GM19239 (cell line): ENCODE measurements at regions not wholly inside any gene's neighbourhood (a gene's known extent, or its start where the extent isn't known, plus 50 kb on each side); places are given as distances from the start of the nearest gene placed in this dataset.

Experiments
- DNase-seq: peaks from one replicate; pipeline ENCODE4 v3.0.0; 2011; ENCODE audit warnings: low spot score; ENCODE audit not compliant: insufficient read length
- FAIRE-seq: peaks from 2 replicates; lab custom pipeline; 2011; peaks lifted over from hg19 to GRCh38; lab: Jason Lieb, UNC

DNA sequence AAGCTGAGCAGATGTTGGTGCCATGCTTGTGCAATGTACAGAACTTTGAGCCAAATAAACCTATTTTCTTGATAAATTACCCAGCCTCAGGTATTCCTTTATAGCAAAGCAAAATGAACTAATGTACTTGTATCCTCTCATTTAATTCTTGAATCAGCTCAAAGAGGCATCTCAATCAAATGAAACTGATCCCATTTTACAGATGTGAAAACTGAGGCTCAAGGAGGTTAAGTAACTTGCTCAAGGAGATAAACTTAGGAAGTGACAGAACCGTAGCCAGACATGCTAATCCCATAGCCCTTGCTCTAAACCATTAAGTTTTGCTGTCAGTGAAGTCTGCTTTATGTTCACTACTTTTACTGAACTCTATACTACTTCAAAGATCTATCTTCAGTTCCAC, 467.0 kb upstream of the UBE2E3 start:
- FAIRE-seq = no peak
- DNase-seq = no peak

DNA sequence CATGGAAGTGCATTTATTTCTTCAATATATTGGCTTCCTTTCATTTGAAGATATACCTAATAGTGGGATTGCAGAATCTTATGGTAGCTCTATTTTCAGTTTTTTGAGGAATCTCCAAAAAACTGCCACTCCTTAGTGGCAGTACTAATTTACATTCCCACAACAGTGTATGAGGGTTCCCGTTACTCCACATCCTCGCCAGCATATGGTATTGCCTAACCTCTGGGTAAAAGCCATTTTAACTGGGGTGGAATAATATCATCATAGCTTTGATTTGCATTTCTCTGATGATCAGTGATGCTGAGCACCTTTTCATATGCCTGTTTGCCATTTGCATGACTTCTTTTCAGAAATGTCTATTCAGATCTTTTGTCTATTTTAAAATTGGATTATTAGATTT, 471.9 kb upstream of the UBE2E3 start:
- no peak for FAIRE-seq
- no peak for DNase-seq

DNA sequence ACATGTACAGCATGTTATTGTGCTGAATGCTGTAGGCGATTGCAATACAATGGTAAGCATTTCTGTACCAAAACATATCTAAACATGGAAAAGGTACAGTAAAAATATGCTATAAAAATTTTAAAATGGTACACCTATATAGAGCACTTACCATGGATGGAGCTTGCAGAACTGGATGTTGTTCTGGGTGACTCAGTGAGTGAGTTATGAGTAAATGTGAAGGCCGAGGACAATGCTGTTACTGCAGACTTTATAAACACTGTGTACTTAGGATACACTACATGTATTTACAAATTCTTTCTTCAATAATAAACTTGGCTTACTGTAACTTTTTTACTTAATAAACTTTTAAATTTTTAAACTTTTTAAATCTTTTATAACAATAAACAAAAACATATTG, 473.4 kb upstream of the UBE2E3 start:
- no peak for FAIRE-seq

DNA sequence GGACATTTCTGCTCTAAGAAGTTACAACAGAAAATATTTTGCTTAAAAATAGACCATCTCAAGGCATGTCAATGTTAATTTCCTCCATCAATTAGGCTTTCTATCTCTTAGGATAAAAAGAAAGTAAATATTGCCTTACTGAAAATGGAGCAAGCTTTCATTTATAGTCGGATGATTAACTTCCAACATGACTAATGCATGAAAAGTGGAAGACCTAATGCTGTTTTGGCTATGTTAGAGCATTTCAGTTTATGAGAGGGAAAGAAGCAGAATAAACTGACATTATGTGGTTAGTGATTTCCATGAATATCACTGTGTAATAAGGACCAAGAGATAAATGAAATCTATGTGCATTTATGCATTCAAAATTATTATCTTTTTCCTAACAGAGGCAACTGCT, 475.2 kb upstream of the UBE2E3 start:
- DNase-seq (no peak), FAIRE-seq (no peak)

More for the DNA sequence above, 473.4 kb upstream of the UBE2E3 start:
- DNase-seq = no peak

DNA sequence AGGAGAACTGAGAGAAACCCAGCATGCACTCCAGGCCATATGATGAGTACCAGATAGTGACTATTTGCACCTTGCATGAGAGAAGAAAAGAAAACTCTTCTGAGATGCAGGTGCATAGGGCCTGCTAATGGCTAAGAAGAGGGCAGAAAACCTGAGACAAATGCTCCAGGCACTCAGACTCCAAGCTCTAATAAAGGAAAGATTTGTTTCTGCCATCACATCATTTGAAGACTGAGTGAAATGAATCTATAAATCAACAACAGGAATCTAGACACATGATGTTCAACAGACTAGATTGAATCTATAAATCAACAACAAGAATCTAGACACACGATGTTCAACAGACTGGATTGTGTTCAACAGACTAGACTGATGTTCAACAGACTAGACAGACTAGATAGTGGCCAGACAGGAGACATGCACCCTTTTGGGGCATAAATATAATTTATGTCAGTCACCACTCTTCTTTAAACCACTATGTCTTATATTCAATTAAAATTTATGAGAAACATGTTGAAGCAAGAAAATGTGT, 482.7 kb upstream of the UBE2E3 start:
- FAIRE-seq (no peak), DNase-seq (no peak)

DNA sequence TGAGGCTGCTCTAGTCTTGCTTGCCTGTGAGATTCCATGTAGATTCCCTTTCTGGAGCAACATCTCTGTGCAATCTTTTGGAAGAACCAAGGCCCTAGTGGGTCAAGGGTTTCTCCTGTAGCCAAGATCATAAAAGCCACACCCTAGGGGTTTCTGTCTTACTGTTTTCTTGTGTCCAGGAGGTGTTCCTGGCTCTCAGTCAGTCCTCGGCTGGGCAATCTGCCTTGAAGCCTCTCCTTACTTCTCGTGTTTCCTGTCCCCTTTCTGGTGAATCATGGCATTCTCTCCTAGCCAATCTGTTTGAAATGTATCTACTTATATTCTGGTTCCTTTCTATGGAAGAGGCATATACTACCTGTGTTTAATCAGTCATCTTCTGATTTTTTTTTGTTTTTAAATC, 484.8 kb upstream of the UBE2E3 start:
- FAIRE-seq (no peak), DNase-seq (no peak)

DNA sequence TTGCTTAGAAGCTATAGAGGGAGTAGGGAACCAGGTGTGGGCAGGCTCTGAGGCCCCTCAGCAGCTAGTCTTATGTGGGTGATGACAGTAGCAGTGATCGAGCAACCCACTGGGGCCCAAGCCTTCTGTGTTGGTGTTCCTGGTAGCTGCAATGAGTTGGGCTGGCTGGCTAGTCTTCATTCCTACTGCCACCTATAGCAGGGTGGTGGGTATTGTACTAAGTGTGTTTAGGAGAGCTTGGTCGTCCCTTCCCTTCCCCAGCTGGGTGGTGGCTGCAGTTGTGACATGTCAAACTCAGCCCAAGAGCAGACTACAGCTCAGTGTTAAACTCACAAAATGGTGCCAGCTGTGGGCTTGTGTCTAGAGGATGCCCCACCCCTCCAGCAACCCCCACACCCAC, 486.1 kb upstream of the UBE2E3 start:
- DNase-seq = no peak
- no peak for FAIRE-seq

DNA sequence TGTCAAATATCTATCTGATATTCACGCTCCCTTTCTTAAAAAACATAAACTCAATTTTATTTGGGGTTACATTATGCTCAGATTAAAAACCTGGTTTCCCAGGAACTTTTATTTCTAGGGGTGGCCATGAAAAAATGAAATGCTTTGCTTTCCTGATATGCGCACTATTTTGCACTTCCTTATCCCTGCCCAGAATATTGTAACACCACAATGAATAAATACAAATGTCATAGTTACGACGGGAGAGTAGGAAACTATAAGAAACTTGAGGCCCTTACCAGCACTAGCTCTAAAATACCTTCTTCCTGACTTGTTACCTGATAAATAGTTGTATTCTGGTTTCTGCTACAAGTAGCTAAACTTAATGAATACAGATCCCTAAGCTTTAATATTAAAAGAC, 475.6 kb upstream of the CWC22 start:
- no peak for FAIRE-seq
- DNase-seq = no peak

DNA sequence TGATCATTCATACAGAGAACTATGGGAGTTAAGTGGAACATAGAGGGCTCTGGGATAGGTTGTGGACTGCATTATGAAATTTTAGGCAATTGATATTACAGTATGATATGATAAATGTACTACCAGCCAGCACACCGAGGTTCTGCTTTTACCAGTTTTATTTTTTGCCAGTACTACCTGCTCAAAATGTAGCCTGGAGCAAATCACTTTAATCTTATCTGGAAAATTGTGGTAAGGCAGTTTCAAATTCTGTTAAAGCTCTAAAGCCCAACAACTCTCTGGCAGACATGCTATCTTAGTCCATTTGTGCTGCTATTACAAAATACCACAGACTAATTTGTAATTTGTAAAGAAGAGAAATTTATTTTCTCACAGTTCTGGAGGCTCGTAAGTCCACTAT, 474.9 kb upstream of the CWC22 start:
- DNase-seq (no peak), FAIRE-seq (no peak)

DNA sequence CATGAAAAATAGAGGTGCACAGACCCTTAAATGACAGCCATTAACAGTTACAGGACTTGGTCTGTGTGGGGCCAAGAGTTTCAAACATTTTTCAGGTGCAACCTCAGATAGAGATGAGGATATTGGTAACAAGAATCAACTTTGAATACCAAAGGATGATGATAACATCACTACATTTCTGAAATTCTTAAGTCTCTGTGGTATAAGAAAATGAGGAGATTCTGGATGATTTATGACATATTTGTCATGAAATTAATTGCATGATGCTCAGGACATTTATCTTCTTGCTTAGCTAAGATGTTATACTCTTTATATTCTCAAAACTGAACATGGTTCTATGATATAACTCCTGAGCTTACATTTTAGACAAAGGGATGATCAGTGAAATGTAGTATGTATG, 471.8 kb upstream of the CWC22 start:
- no peak for DNase-seq
- FAIRE-seq = no peak

DNA sequence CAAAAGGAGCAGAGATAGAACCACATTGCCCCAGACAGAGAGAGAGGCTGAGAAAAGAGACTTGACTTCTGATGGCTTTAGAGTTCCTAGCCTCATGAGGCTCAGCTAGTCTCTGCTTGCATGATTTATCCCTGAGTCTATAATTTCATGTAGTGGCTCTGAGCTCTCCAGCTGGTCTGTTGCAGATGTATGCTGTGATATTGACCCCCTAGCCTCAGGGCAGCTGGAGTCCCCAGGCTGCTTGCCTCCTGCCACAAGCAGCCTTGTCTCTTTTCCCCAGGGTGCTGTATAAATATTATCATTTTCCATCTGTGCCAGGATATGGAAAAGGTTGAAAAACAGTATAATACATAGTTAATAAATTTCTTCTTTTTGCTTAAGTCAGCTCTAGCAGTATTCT, 467.6 kb upstream of the CWC22 start:
- FAIRE-seq = no peak
- no peak for DNase-seq

DNA sequence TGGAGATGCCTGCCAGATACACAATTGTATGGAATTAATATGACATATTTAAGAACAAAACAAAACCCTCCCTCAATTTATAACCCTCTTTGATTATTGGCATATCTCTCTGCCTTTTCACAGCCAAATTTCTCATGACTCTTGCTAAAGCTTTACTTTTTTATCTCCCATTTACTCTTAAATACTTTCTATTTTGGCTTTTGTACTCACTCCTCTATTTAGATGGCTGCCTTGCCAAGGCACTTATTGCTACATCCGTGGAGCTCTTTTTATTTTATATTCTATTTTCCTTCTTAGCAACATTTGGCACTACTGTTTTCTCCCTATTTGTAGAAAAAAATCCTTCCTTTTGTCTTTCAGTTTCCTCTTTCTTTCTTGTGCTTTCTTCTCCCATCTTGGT, 466.4 kb upstream of the CWC22 start:
- DNase-seq (no peak), FAIRE-seq (no peak)

DNA sequence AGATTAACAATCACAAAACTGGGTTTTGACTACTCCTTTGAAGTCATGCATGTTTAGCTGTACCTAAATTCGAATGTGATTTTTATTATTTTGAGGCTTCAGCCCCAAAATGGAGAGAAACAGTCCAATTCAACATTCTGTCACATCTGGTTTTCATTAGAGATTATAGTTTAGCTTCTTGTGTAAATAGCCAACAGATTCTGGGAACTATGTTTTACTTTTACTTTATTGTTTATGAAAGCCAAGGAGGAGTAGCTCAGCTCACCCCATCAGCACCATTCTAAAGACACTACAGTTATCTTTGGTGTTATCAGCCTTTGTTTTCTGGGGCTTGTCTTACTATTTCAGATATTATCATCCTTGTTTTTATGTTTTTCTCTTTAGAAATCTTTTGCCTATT, 465.0 kb upstream of the CWC22 start:
- FAIRE-seq (no peak), DNase-seq (no peak)

DNA sequence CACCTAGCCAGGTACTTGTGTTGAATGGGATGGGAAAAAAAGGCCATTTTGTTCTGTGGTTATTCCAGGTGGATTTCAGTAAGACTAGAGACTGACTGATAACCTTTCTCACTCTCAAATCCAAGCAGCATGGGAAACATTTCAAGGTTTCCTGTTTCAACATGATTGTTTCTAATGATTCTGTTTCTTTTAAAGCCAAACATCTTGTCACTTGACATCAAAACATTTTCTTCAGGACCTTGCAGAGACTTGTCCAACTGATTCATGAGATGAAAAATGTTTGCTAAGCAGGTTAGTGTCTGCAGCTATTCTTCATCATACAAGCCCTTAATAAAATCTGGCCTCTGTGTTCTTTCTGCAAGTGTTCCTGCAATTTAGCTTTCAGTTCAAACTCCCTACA, 456.5 kb upstream of the CWC22 start:
- DNase-seq = no peak
- no peak for FAIRE-seq

DNA sequence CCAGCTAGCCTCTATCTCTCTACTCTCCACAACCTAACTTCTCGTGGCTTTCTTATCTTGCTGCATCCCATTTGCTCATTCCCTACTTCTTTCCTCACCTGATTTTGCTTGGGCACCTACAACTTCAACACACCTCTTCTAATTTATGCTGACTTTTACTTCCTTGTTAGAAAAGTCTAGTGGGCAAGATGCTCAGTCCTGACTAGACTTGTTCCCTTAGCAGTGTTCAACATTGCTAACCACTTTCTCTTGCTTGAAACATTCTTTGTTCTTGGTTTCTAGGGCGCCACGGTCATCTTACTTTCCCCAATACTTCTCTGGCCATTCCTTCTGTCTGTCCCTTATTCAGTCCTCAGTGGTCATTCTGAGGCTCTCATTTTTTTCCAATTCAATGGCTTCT, 454.7 kb upstream of the CWC22 start:
- DNase-seq (no peak), FAIRE-seq (no peak)

DNA sequence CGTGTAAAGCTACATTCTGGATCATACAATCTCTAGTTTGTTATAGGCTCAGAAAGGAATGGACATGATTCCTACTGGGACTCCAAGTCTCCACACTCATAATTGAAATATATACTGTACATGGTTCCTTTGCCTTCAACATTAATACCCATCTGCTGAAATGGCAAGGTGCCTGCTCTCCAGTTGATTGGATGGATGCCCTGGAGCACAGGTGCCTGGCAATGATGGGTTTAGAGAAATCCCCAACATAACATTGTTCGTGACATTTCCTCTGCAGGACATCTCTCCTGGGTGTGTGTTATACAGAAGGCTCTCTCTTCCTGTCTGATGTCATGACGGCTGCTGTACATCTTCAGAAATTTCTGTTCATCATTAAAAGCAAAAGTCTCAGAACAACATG, 449.7 kb upstream of the CWC22 start:
- FAIRE-seq (no peak), DNase-seq (no peak)

DNA sequence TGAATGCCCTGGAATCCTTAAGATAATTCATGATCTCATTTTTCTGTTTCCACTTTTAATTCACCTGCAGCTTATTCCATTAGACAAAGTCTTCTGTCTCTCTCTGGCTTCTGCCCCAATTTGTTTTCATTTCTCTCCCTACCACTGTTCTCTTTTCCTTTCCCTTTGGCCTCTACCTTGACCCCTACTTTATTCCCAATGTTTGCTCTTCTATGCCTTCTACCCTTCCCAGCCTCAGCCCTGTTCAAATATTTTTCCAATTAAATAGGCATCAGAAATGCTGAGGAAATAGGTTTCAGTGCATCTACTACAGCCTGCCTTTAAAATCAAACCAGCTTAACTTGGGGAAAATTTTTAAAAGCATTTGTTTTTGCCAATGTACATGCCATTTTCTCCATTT, 443.7 kb upstream of the CWC22 start:
- no peak for FAIRE-seq
- DNase-seq = no peak

DNA sequence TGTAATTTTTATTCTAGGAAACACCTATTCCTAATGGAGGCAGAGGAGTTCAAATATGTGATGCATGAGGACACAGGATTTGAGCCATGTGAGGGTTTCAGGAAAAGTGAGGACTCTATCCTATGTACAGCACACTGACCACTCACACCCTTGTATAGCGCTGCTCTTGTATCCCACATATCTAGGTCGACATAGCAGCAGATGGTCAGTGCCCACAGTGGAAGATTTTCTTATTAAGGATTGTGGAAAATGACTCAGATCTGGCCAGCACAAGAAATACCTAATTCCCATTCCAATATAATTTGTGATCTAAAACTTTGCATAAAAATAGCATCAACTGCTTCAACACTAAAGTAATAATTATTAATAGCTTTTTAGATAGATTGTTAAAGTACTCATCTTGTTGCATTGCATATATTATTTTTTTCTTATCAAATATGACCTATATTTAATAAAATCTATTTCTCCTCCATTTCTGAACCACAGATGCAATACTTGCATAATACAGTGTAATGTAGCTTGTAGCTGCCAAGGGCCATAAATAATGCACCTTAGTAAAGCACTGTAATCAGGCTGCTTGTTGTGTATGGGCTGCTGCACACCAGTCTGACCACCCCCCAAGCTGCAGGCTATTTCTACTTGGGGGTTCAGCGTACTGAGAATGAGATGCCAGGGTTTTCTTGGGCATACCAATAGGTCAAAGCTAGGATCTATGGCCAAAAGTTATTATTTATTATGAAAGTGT, 442.2 kb upstream of the CWC22 start:
- DNase-seq (no peak), FAIRE-seq (no peak)

DNA sequence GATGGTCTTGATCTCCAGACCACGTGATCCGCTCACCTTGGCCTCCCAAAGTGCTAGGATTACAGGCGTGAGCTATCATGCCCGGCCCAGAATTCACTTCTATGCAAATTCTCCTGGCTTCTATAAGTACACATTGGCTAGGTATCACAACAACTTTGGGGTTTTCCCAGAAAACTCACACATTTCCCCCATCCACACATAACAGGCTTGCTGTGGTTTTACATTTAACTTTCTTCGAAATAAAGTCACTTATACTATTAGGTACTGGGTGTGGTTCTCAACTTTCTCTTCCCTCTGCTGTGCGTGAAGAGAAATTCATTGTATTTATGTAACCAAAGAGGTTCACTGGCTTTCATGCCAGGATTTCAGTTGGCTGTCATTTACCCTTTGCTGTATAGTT, 439.4 kb upstream of the CWC22 start:
- DNase-seq = no peak
- FAIRE-seq = no peak

DNA sequence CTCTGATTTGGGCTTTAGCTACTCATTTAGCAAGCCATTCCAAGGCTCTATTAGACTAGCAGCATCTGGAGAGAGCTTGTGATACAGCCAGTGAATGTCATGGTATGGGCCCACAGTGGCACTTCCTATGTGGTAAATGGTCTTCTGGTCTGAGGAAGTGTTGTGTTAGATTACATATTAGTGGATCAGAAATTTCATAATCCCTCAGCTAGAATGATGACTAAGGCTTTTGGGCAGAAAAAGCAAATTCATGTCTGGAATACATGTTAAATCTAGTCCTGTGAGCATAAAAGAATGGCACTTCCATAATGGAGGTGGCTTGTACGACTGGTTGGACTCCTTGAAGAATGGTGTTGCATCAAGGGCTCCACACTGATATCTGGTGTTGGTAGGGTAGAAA, 436.8 kb upstream of the CWC22 start:
- DNase-seq (no peak), FAIRE-seq (no peak)

DNA sequence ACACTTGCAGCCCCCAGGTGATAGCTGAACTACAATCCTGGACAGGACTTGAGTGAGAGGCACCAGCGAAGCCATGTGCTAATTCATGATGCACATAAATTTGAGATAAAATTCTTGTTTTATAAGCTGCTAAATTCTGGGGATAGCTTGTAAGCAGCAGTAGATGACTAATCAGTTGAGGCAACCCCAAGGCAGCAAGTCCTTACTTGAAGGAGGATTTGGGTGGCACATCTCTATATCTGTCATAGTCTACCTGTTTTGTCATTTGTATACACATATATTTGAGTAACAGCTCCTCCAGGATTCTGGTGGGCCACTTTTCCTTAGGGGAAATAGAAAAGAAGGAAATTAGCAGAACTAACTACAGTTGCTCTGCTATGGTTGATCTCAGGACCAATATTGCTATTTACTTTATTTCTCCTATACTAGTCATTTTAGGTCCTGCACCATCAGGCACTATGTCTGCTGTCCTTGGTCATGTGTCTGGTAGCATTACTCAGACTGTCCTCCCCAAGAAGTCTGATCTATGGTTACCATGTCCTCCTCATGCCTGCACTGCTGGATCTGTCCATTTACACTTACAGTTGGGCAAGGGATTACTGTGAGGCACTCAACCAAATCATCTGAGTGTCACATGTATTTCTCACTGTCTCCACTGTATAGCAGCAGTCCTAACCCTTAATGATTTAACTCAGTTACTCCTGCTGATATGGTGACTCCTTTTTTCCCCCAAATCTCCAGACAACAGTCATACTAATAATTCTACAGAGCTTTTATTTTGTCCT, 436.0 kb upstream of the CWC22 start:
- no peak for FAIRE-seq
- no peak for DNase-seq

DNA sequence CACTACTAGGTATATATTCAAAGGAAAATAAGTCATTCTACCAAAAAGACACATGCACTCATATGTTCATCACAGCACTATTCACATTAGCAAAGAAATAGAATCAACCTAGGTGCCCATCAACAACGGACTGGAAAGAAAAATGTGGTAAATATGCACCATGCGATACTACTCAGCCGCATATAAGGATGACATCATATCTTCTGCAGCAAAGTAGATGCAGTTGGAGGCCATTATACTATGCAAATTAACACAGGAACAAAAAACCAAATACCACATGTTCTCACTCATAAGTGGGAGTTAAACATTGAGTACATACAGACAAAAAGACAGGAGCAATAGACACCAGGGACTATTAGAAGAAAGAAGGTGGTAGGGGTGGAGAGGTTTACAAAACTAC, 412.1 kb upstream of the CWC22 start:
- no peak for FAIRE-seq
- DNase-seq = no peak
